A549 (cell line): ENCODE measurements at regions not wholly inside any gene's neighbourhood (a gene's known extent, or its start where the extent isn't known, plus 50 kb on each side); places are given as distances from the start of the nearest gene placed in this dataset.
A peak's percentile ranks its signal among the peaks of the same experiment; 100 is the strongest.

ENCODE experiments used
- ATAC-seq, 2 experiments: fragments of 200-7000 bp in 1 of 2; fragments of >200 bp in 1 of 2; cut with Nextera tagmentation in 1 of 2; cut with Tn5 transposase in 1 of 2; 3 replicates each; pipeline versions ENCODE4 v1.8.0 to v1.9.1; 2018 to 2020; ENCODE audit warnings: mild to moderate bottlenecking in 1 of 2, moderate library complexity in 1 of 2
- CTCF ChIA-PET: fragments of 300-600 bp; sonication (Branson Sonifier 250); formaldehyde crosslinking; extraction: SDS; loops from one replicate; lab custom pipeline; 2021; ENCODE audit warnings: antibody characterized with exemption, inconsistent platforms; lab: Yijun Ruan, JAX
- POLR2A ChIA-PET: fragments of 350-600 bp; formaldehyde crosslinking; extraction: SDS; loops from one replicate; lab custom pipeline; 2021; ENCODE audit warnings: antibody characterized with exemption, inconsistent platforms; lab: Yijun Ruan, JAX
- DNase-seq, 2 experiments: peaks; one replicate each; pipeline versions ENCODE4 v3.0.0 to v3.0.0-alpha.2; 2011 to 2016; ENCODE audit warnings: low read depth in 1 of 2, low spot score in 1 of 2
- FAIRE-seq: peaks from 2 replicates; lab custom pipeline; 2011; peaks lifted over from hg19 to GRCh38; lab: Jason Lieb, UNC
- H3K27ac ChIP-seq, 2 experiments: fragments of >200 bp; sonication (Bioruptor Twin); formaldehyde crosslinking; 3 replicates each; pipeline ENCODE4 v1.5.1; 2016 to 2017
- H3K4me1 ChIP-seq: fragments of >200 bp; sonication (Bioruptor Twin); formaldehyde crosslinking; 3 replicates; pipeline ENCODE4 v1.6.1; 2016
- H3K4me2 ChIP-seq: fragments of >200 bp; sonication (Bioruptor Twin); formaldehyde crosslinking; 3 replicates; pipeline ENCODE4 v1.6.1; 2016
- H3K4me3 ChIP-seq: fragments of >200 bp; sonication (Bioruptor Twin); formaldehyde crosslinking; 3 replicates; pipeline ENCODE4 v1.5.1; 2016
- H3K9me3 ChIP-seq: fragments of >200 bp; sonication (Bioruptor Twin); formaldehyde crosslinking; 3 replicates; pipeline ENCODE4 v1.6.1; 2016
- ATOH8 ChIP-seq: fragments of 250-450 bp; sonication (Bioruptor Pico); IDR thresholded peaks from 2 replicates; pipeline ENCODE4 v1.5.0; 2020; ENCODE audit warnings: low read depth, mild to moderate bottlenecking, moderate library complexity
- CHD2 ChIP-seq: fragments of 150-350 bp; IDR thresholded peaks from 2 replicates; pipeline ENCODE4 v1.6.1; 2014; ENCODE audit warnings: low read length; ENCODE audit not compliant: partially characterized antibody
- CHD4 ChIP-seq: fragments of 200-600 bp; sonication (generic); IDR thresholded peaks from 2 replicates; pipeline ENCODE4 v1.6.1; 2016; ENCODE audit warnings: antibody characterized with exemption, mild to moderate bottlenecking, borderline replicate concordance
- CTCF ChIP-seq: fragments of >200 bp; sonication (Bioruptor Twin); formaldehyde crosslinking; IDR thresholded peaks from 3 replicates; pipeline ENCODE4 v1.5.1; 2016
- E2F6 ChIP-seq: IDR thresholded peaks from 2 replicates; pipeline ENCODE4 v1.6.1; 2012; ENCODE audit warnings: low read depth, borderline replicate concordance
- ELK1 ChIP-seq: fragments of 150-350 bp; IDR thresholded peaks from 2 replicates; pipeline ENCODE4 v1.6.1; 2014; ENCODE audit warnings: low read depth, mild to moderate bottlenecking, low read length
- ESRRA ChIP-seq: fragments of 150-350 bp; IDR thresholded peaks from 2 replicates; pipeline ENCODE4 v1.6.1; 2014; ENCODE audit warnings: mild to moderate bottlenecking, low read length, borderline replicate concordance
- FOSL2 ChIP-seq, 2 experiments: fragments of 450-650 bp in 1 of 2; fragments of >200 bp in 1 of 2; sonication (Bioruptor Twin) in 1 of 2; formaldehyde crosslinking; IDR thresholded peaks; 2 replicates each; pipeline versions ENCODE4 v1.5.0 to v1.6.1; 2016 to 2020; ENCODE audit warnings: mild to moderate bottlenecking in 1 of 2, moderate library complexity in 1 of 2
- FOXS1 ChIP-seq: fragments of 250-450 bp; sonication (Bioruptor Pico); IDR thresholded peaks from 2 replicates; pipeline ENCODE4 v1.5.0; 2020; ENCODE audit warnings: mild to moderate bottlenecking, moderate library complexity
- MAFK ChIP-seq: fragments of 450-650 bp; IDR thresholded peaks from 2 replicates; pipeline ENCODE4 v1.6.1; 2014; ENCODE audit not compliant: partially characterized antibody
- MAX ChIP-seq: IDR thresholded peaks from 2 replicates; pipeline ENCODE4 v1.6.1; 2012
- PBX3 ChIP-seq: IDR thresholded peaks from 2 replicates; pipeline ENCODE4 v1.6.1; 2012
- RAD21 ChIP-seq, 2 experiments: fragments of >200 bp in 1 of 2; sonication (Bioruptor Twin) in 1 of 2; formaldehyde crosslinking in 1 of 2; IDR thresholded peaks in 1 of 2; conservative IDR thresholded peaks in 1 of 2; 2 replicates in 1 of 2; 3 replicates in 1 of 2; pipeline ENCODE4 v1.6.1; 2012 to 2018; ENCODE audit warnings: inconsistent platforms in 1 of 2
- RARB ChIP-seq: fragments of 250-450 bp; sonication (Bioruptor Pico); IDR thresholded peaks from 2 replicates; pipeline ENCODE4 v1.8.0; 2021; ENCODE audit warnings: mild to moderate bottlenecking, moderate library complexity
- RFX5 ChIP-seq: fragments of 450-650 bp; IDR thresholded peaks from 2 replicates; pipeline ENCODE4 v1.7.1; 2014; ENCODE audit warnings: antibody characterized with exemption, mild to moderate bottlenecking, moderate library complexity
- SREBF2 ChIP-seq: fragments of 450-650 bp; IDR thresholded peaks from 2 replicates; pipeline ENCODE4 v1.6.1; 2014; ENCODE audit warnings: mild to moderate bottlenecking, moderate library complexity
- TFCP2L1 ChIP-seq: fragments of 250-450 bp; sonication (Bioruptor Pico); IDR thresholded peaks from 2 replicates; pipeline ENCODE4 v1.5.0; 2021; ENCODE audit warnings: mild to moderate bottlenecking
- ZC3H11A ChIP-seq: fragments of 450-650 bp; IDR thresholded peaks from 2 replicates; pipeline ENCODE4 v1.6.1; 2014; ENCODE audit warnings: antibody characterized with exemption, mild to moderate bottlenecking
- ZFP36 ChIP-seq: fragments of 450-650 bp; IDR thresholded peaks from 2 replicates; pipeline ENCODE4 v1.6.1; 2014; ENCODE audit warnings: borderline replicate concordance; ENCODE audit not compliant: partially characterized antibody
- WGBS: methylation state at CpG from one replicate; pipeline ENCODE4 v1.1.6; 2017; ENCODE audit errors: missing lambda C conversion rate; 5-methylcytosine and 5-hydroxymethylcytosine counted together

GRCh38 chr11:31995525-31996094, 95.3 kb upstream of the RCN1 start:
- 17% methylated on average over 2 of the region's 2 CpGs for WGBS
- POLR2A ChIA-PET: no interaction called here
- Histone ChIP-seq H3K27ac (no peak overlapping the region), H3K4me2 (peak overlapping the region; percentile 59), H3K4me3 (no peak overlapping the region), H3K9me3 (no peaks in the 10 kb centered on the region), H3K4me1 (no peaks in the 10 kb centered on the region)
- TF ChIP-seq RARB (no peak), SREBF2 (no peak), FOXS1 (CRISPR knock-in tag) (no peak), MAX (no peak), MAFK (no peak), ZC3H11A (no peak), ZFP36 (no peak), RFX5 (no peak)
- FAIRE-seq (no peak), DNase-seq (peak in 1 of 2 experiments; percentile 1), ATAC-seq (no peak; a peak in 1 of 6 replicates)
- CTCF ChIA-PET: interaction anchor here (0.7 to 1.5 kb wide), 2 partner anchors 12 to 37 kb away, joined by 3 read pairs; no protein-coding TSS in a partner anchor

GRCh38 chr11:31995032-31995431, 95.8 kb upstream of the RCN1 start:
- Histone ChIP-seq H3K4me2 (no peak overlapping the region), H3K4me1 (no peaks in the 10 kb centered on the region), H3K4me3 (no peak overlapping the region), H3K27ac (no peak overlapping the region), H3K9me3 (no peaks in the 10 kb centered on the region)
- DNase-seq (no peak), FAIRE-seq (no peak), ATAC-seq (no peak)
- TF ChIP-seq MAX: no peak
- no peak for TF ChIP-seq CHD4
- TF ChIP-seq FOSL2 (IDR thresholded peaks at IDR 0.05): no peak
- no peak for TF ChIP-seq FOSL2 (CRISPR knock-in tag; IDR thresholded peaks at IDR 0.05)
- TF ChIP-seq PBX3: no peak
- TF ChIP-seq E2F6: no peak
- no peak for TF ChIP-seq ATOH8 (CRISPR knock-in tag)
- no peak for TF ChIP-seq TFCP2L1
- TF ChIP-seq CTCF: no peak
- TF ChIP-seq ESRRA: no peak
- 64% methylated on average over 7 of the region's 7 CpGs for WGBS
- CTCF ChIA-PET: interaction anchor here (1.5 kb wide), 1 partner anchor 37 kb away, joined by 3 read pairs; no protein-coding TSS in a partner anchor
- POLR2A ChIA-PET: no interaction called here

- 85% methylated on average over 60 of the region's 64 CpGs for WGBS
- DNase-seq (no peak), FAIRE-seq (no peak), ATAC-seq (no peak)
- Histone ChIP-seq H3K27ac (no peak overlapping the region), H3K9me3 (no peaks in the 10 kb centered on the region), H3K4me2 (no peak overlapping the region), H3K4me3 (no peak overlapping the region), H3K4me1 (no peaks in the 10 kb centered on the region)
- CTCF ChIA-PET: no interaction called here
- POLR2A ChIA-PET: no interaction called here
- no peak for TF ChIP-seq MAFK
- no peak for TF ChIP-seq ELK1
- no peak for TF ChIP-seq RAD21 (conservative IDR thresholded peaks at IDR 0.05 in 1 of 2, IDR thresholded peaks at IDR 0.05 in 1 of 2)
- TF ChIP-seq CHD2: no peak
- no peak for TF ChIP-seq ATOH8 (CRISPR knock-in tag)
- TF ChIP-seq CHD4: no peak
Observed at GRCh38 chr11:31987118-31988005, 103.5 kb upstream of the RCN1 start.
